GM23338 (cell line): ENCODE measurements at regions not wholly inside any gene's neighbourhood (a gene's known extent, or its start where the extent isn't known, plus 50 kb on each side); places are given as distances from the start of the nearest gene placed in this dataset.

Experiments
- ATAC-seq: fragments of 200-7000 bp; cut with Tn5 transposase; 3 replicates; pipeline ENCODE4 v1.9.1; 2020
- DNase-seq: peaks from one replicate; pipeline ENCODE4 v3.0.0-alpha.2; 2015; ENCODE audit warnings: low spot score
- H2AFZ ChIP-seq: fragments of 200-600 bp; sonication (generic); 2 replicates; pipeline ENCODE4 v1.8.0; 2016; ENCODE audit warnings: antibody characterized with exemption, mild to moderate bottlenecking, moderate library complexity
- H3F3A ChIP-seq: fragments of 200-600 bp; sonication (generic); replicated peaks from 2 replicates; pipeline ENCODE4 v1.8.0; 2017; ENCODE audit warnings: antibody characterized with exemption, mixed run types, low read depth
- H3K27ac ChIP-seq: fragments of 200-600 bp; sonication (generic); 2 replicates; pipeline ENCODE4 v1.6.1; 2016; ENCODE audit warnings: low read depth
- H3K27me3 ChIP-seq: fragments of 200-600 bp; sonication (generic); 2 replicates; pipeline ENCODE4 v1.8.0; 2016; ENCODE audit warnings: mild to moderate bottlenecking, mixed run types, moderate library complexity; ENCODE audit not compliant: insufficient read depth
- H3K36me3 ChIP-seq: fragments of 200-600 bp; sonication (generic); 2 replicates; pipeline ENCODE4 v1.8.0; 2016; ENCODE audit warnings: mild to moderate bottlenecking; ENCODE audit not compliant: insufficient read depth
- H3K4me1 ChIP-seq: fragments of 200-600 bp; sonication (generic); 2 replicates; pipeline ENCODE4 v1.8.0; 2016; ENCODE audit warnings: mild to moderate bottlenecking, moderate library complexity; ENCODE audit not compliant: insufficient read depth
- H3K4me2 ChIP-seq: fragments of 200-600 bp; sonication (generic); 2 replicates; pipeline ENCODE4 v1.7.1; 2017; ENCODE audit warnings: mixed run types
- H3K4me3 ChIP-seq: fragments of 200-600 bp; sonication (generic); 2 replicates; pipeline ENCODE4 v1.6.1; 2016; ENCODE audit warnings: mixed run types
- H3K79me2 ChIP-seq: fragments of 200-600 bp; sonication (generic); replicated peaks from 2 replicates; pipeline ENCODE4 v1.8.0; 2017; ENCODE audit warnings: mild to moderate bottlenecking; ENCODE audit not compliant: insufficient read depth
- H3K9me2 ChIP-seq: fragments of 200-600 bp; sonication (generic); 2 replicates; pipeline ENCODE4 v1.8.0; 2017; ENCODE audit not compliant: insufficient read depth
- H4K20me1 ChIP-seq: fragments of 200-600 bp; sonication (generic); replicated peaks from 2 replicates; pipeline ENCODE4 v1.8.0; 2017; ENCODE audit warnings: mild to moderate bottlenecking; ENCODE audit not compliant: insufficient read depth
- H3K27ac Mint-ChIP-seq: 2 replicates; pipeline ENCODE4 v1.8.0; 2020; ENCODE audit warnings: inconsistent platforms, mild to moderate bottlenecking, moderate library complexity, mixed read lengths
- H3K27me3 Mint-ChIP-seq: 3 replicates; pipeline ENCODE4 v1.8.0; 2022; ENCODE audit warnings: low read depth, mild to moderate bottlenecking, moderate library complexity, mixed read lengths, inconsistent platforms; ENCODE audit not compliant: insufficient read depth, poor library complexity
- H3K36me3 Mint-ChIP-seq: 3 replicates; pipeline ENCODE4 v1.8.0; 2021; ENCODE audit warnings: low read depth, mild to moderate bottlenecking, inconsistent platforms, moderate library complexity, mixed read lengths
- H3K4me1 Mint-ChIP-seq: 3 replicates; pipeline ENCODE4 v1.8.0; 2020; ENCODE audit warnings: mild to moderate bottlenecking, inconsistent platforms, mixed read lengths
- H3K4me3 Mint-ChIP-seq: 3 replicates; pipeline ENCODE4 v1.8.0; 2021; ENCODE audit warnings: moderate library complexity, mild to moderate bottlenecking, inconsistent platforms, mixed read lengths
- H3K9me3 Mint-ChIP-seq: 3 replicates; pipeline ENCODE4 v1.8.0; 2020; ENCODE audit warnings: moderate library complexity, mild to moderate bottlenecking, inconsistent platforms, mixed read lengths
- CREB1 ChIP-seq: fragments of 250-450 bp; sonication (Bioruptor Pico); IDR thresholded peaks from 2 replicates; pipeline ENCODE4 v1.5.0; 2020; ENCODE audit warnings: low read depth, mild to moderate bottlenecking, moderate library complexity
- JUNB ChIP-seq: IDR thresholded peaks from one replicate; pipeline ENCODE4 v1.6.1; 2016; ENCODE audit warnings: antibody characterized with exemption; ENCODE audit not compliant: unreplicated experiment
- NANOG ChIP-seq: IDR thresholded peaks from 2 replicates; pipeline ENCODE4 v1.6.1; 2016; ENCODE audit warnings: antibody characterized with exemption, borderline replicate concordance
- POLR2AphosphoS5 ChIP-seq: IDR thresholded peaks from 2 replicates; pipeline ENCODE4 v1.6.1; 2016; ENCODE audit warnings: antibody characterized with exemption, low read depth
- STAT1 ChIP-seq: IDR thresholded peaks from one replicate; pipeline ENCODE4 v1.6.1; 2016; ENCODE audit warnings: antibody characterized with exemption; ENCODE audit not compliant: unreplicated experiment
- ZNF331 ChIP-seq: fragments of 250-450 bp; sonication (Bioruptor Pico); IDR thresholded peaks from 2 replicates; pipeline ENCODE4 v1.5.0; 2020; ENCODE audit warnings: low read depth, mild to moderate bottlenecking, moderate library complexity
- TF ChIP-seq, protein P1 (sequence below), 2 experiments: fragments of 200-600 bp in 1 of 2; sonication (generic) in 1 of 2; conservative IDR thresholded peaks; 2 replicates each; pipeline versions ENCODE4 v1.5.1 to v1.6.1; 2016 to 2017; ENCODE audit warnings: antibody characterized with exemption in 2 of 2, low read depth in 2 of 2, mild to moderate bottlenecking in 2 of 2, moderate library complexity in 1 of 2
- TF ChIP-seq, protein P2 (sequence below): IDR thresholded peaks from one replicate; pipeline ENCODE4 v1.6.1; 2018; ENCODE audit warnings: antibody characterized with exemption; ENCODE audit not compliant: unreplicated experiment
- TF ChIP-seq, protein P3 (sequence below): IDR thresholded peaks from 2 replicates; pipeline ENCODE4 v1.6.1; 2016; ENCODE audit warnings: antibody characterized with exemption

GRCh38 chr3:182620723-182621434 lies 172.4 kb upstream of the ATP11B start:
- Histone ChIP-seq H3F3A (no peaks in the 10 kb centered on the region), H2AFZ (no peak overlapping the region), H3K4me2 (peak overlapping the region; percentile 49), H3K9me2 (no peaks in the 10 kb centered on the region), H3K79me2 (no peaks in the 10 kb centered on the region), H3K27me3 (no peaks in the 10 kb centered on the region), H3K4me3 (no peak overlapping the region), H3K4me1 (peaks cover 15% of the 10 kb centered on the region), H3K27ac (no peak overlapping the region), H3K36me3 (no peaks in the 10 kb centered on the region), H4K20me1 (no peaks in the 10 kb centered on the region)
- Mint-ChIP-seq H3K9me3 (no peaks in the 10 kb centered on the region; the same call in 2 of the 3 replicates), H3K4me3 (no peak overlapping the region), H3K27ac (no peak overlapping the region), H3K27me3 (peaks cover 6% of the 10 kb centered on the region), H3K4me1 (peaks cover 36% of the 10 kb centered on the region), H3K36me3 (no peaks in the 10 kb centered on the region)
- DNase-seq (peak; percentile 20), ATAC-seq (peak; percentile 86)
- no peak for TF ChIP-seq CREB1

GRCh38 chr3:182621435-182622240 lies 171.7 kb upstream of the ATP11B start:
- ATAC-seq (peak; percentile 28; the same call in 2 of the 3 replicates), DNase-seq (peak; percentile 33)
- H3K36me3 ChIP-seq = no peaks in the 10 kb centered on the region
- H3K9me2 ChIP-seq = no peaks in the 10 kb centered on the region
- H2AFZ ChIP-seq = no peak overlapping the region
- H3K4me1 ChIP-seq = peaks cover 15% of the 10 kb centered on the region
- no peak for TF ChIP-seq POLR2AphosphoS5
- TF ChIP-seq, protein P1, sequence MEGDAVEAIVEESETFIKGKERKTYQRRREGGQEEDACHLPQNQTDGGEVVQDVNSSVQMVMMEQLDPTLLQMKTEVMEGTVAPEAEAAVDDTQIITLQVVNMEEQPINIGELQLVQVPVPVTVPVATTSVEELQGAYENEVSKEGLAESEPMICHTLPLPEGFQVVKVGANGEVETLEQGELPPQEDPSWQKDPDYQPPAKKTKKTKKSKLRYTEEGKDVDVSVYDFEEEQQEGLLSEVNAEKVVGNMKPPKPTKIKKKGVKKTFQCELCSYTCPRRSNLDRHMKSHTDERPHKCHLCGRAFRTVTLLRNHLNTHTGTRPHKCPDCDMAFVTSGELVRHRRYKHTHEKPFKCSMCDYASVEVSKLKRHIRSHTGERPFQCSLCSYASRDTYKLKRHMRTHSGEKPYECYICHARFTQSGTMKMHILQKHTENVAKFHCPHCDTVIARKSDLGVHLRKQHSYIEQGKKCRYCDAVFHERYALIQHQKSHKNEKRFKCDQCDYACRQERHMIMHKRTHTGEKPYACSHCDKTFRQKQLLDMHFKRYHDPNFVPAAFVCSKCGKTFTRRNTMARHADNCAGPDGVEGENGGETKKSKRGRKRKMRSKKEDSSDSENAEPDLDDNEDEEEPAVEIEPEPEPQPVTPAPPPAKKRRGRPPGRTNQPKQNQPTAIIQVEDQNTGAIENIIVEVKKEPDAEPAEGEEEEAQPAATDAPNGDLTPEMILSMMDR (conservative IDR thresholded peaks at IDR 0.05; ENCODE audit: low read depth in 2 of 2) = peak; percentile 59 to 70
- H4K20me1 ChIP-seq = no peaks in the 10 kb centered on the region
- no peak overlapping the region for H3K4me3 ChIP-seq
- Mint-ChIP-seq H3K4me3 (no peak overlapping the region), H3K36me3 (no peaks in the 10 kb centered on the region), H3K4me1 (peaks cover 30% of the 10 kb centered on the region), H3K27me3 (peaks cover 6% of the 10 kb centered on the region), H3K9me3 (no peaks in the 10 kb centered on the region; the same call in 2 of the 3 replicates), H3K27ac (no peak overlapping the region)
- H3K79me2 ChIP-seq = no peaks in the 10 kb centered on the region
- H3K4me2 ChIP-seq = peak overlapping the region; percentile 49
- H3K27me3 ChIP-seq = no peaks in the 10 kb centered on the region
- no peaks in the 10 kb centered on the region for H3F3A ChIP-seq
- no peak overlapping the region for H3K27ac ChIP-seq

DNA sequence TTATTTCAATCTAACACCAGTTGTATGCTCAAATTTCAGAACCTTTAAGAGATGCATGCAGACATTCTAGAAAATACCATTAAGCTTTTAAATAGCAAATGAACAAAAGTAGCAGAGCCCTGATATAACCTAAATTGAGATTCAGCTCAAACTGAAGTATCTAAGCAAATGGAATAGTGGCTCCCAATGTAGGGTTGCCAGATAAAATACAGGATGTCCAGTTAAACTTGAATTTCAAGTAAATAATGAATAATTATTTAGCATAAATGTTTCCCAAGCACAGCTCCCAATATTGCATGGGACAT lies 171.1 kb upstream of the ATP11B start:
- Histone ChIP-seq H3K36me3 (no peaks in the 10 kb centered on the region), H3K27ac (no peak overlapping the region), H3K27me3 (no peaks in the 10 kb centered on the region), H3K4me1 (peaks cover 15% of the 10 kb centered on the region), H3K4me2 (no peak overlapping the region), H4K20me1 (no peaks in the 10 kb centered on the region), H3K79me2 (no peaks in the 10 kb centered on the region), H3F3A (no peaks in the 10 kb centered on the region), H3K9me2 (no peaks in the 10 kb centered on the region), H3K4me3 (no peak overlapping the region), H2AFZ (no peak overlapping the region)
- no peaks in the 10 kb centered on the region for H3K36me3 Mint-ChIP-seq
- no peak for DNase-seq
- H3K4me3 Mint-ChIP-seq = no peak overlapping the region
- H3K27ac Mint-ChIP-seq = no peak overlapping the region
- peaks cover 26% of the 10 kb centered on the region for H3K4me1 Mint-ChIP-seq
- no peak for ATAC-seq
- H3K27me3 Mint-ChIP-seq = peaks cover 6% of the 10 kb centered on the region
- no peaks in the 10 kb centered on the region; the same call in 2 of the 3 replicates for H3K9me3 Mint-ChIP-seq
- TF ChIP-seq, protein P2, sequence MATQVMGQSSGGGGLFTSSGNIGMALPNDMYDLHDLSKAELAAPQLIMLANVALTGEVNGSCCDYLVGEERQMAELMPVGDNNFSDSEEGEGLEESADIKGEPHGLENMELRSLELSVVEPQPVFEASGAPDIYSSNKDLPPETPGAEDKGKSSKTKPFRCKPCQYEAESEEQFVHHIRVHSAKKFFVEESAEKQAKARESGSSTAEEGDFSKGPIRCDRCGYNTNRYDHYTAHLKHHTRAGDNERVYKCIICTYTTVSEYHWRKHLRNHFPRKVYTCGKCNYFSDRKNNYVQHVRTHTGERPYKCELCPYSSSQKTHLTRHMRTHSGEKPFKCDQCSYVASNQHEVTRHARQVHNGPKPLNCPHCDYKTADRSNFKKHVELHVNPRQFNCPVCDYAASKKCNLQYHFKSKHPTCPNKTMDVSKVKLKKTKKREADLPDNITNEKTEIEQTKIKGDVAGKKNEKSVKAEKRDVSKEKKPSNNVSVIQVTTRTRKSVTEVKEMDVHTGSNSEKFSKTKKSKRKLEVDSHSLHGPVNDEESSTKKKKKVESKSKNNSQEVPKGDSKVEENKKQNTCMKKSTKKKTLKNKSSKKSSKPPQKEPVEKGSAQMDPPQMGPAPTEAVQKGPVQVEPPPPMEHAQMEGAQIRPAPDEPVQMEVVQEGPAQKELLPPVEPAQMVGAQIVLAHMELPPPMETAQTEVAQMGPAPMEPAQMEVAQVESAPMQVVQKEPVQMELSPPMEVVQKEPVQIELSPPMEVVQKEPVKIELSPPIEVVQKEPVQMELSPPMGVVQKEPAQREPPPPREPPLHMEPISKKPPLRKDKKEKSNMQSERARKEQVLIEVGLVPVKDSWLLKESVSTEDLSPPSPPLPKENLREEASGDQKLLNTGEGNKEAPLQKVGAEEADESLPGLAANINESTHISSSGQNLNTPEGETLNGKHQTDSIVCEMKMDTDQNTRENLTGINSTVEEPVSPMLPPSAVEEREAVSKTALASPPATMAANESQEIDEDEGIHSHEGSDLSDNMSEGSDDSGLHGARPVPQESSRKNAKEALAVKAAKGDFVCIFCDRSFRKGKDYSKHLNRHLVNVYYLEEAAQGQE = no peak
- TF ChIP-seq ZNF331 (CRISPR knock-in tag) (no peak), STAT1 (no peak), POLR2AphosphoS5 (no peak), NANOG (no peak), JUNB (no peak), CREB1 (no peak)
- TF ChIP-seq, protein P1 (conservative IDR thresholded peaks at IDR 0.05; ENCODE audit: low read depth in 2 of 2) = no peak; a peak in 1 of 4 replicates
- TF ChIP-seq, protein P3, sequence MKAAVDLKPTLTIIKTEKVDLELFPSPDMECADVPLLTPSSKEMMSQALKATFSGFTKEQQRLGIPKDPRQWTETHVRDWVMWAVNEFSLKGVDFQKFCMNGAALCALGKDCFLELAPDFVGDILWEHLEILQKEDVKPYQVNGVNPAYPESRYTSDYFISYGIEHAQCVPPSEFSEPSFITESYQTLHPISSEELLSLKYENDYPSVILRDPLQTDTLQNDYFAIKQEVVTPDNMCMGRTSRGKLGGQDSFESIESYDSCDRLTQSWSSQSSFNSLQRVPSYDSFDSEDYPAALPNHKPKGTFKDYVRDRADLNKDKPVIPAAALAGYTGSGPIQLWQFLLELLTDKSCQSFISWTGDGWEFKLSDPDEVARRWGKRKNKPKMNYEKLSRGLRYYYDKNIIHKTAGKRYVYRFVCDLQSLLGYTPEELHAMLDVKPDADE = no peak
